HG03097 (cell line): ENCODE measurements at regions not wholly inside any gene's neighbourhood (a gene's known extent, or its start where the extent isn't known, plus 50 kb on each side); places are given as distances from the start of the nearest gene placed in this dataset.

Experiments
- ATAC-seq: cut with Tn5 transposase; IDR thresholded peaks from one replicate; pipeline ENCODE4 v1.9.1; 2021; ENCODE audit not compliant: unreplicated experiment, low FRiP score

GRCh38 chr3:72008226-72008996 is 223.5 kb upstream of the PROK2 start:
- no peak for ATAC-seq

GRCh38 chr3:72006631-72007556 is 221.9 kb upstream of the PROK2 start:
- ATAC-seq: no peak

GRCh38 chr3:72004749-72005292 is 219.9 kb upstream of the PROK2 start:
- no peak for ATAC-seq

GRCh38 chr3:72003936-72004335 is 219.0 kb upstream of the PROK2 start:
- no peak for ATAC-seq

- no peak for ATAC-seq
Observed at GRCh38 chr3:72001758-72002157, 216.8 kb upstream of the PROK2 start.

- ATAC-seq: no peak
Observed at GRCh38 chr3:71998995-71999673, 214.2 kb upstream of the PROK2 start.

- no peak for ATAC-seq
Observed at GRCh38 chr3:71997066-71997653, 212.2 kb upstream of the PROK2 start.

GRCh38 chr3:71994906-71995305 is 210.0 kb upstream of the PROK2 start:
- no peak for ATAC-seq

GRCh38 chr3:71994203-71994602 is 209.3 kb upstream of the PROK2 start:
- no peak for ATAC-seq

GRCh38 chr3:71991681-71992080 is 206.7 kb upstream of the PROK2 start:
- ATAC-seq: no peak

- ATAC-seq: no peak
Observed at GRCh38 chr3:71991046-71991445, 206.1 kb upstream of the PROK2 start.

- ATAC-seq: no peak
Observed at GRCh38 chr3:71990545-71990944, 205.6 kb upstream of the PROK2 start.

- no peak for ATAC-seq
Observed at GRCh38 chr3:71989165-71989564, 204.2 kb upstream of the PROK2 start.

- no peak for ATAC-seq
Observed at GRCh38 chr3:71987828-71988227, 202.9 kb upstream of the PROK2 start.

- no peak for ATAC-seq
Observed at GRCh38 chr3:71987089-71987735, 202.3 kb upstream of the PROK2 start.

- no peak for ATAC-seq
Observed at GRCh38 chr3:71986606-71987005, 201.7 kb upstream of the PROK2 start.

GRCh38 chr3:71984843-71985613 is 200.1 kb upstream of the PROK2 start:
- ATAC-seq: peak; percentile 87

- ATAC-seq: no peak
Observed at GRCh38 chr3:71983694-71984093, 198.7 kb upstream of the PROK2 start.
